ENCODE measurements at regions not wholly inside any gene's neighbourhood (a gene's known extent, or its start where the extent isn't known, plus 50 kb on each side); places are given as distances from the start of the nearest gene placed in this dataset.

DNA sequence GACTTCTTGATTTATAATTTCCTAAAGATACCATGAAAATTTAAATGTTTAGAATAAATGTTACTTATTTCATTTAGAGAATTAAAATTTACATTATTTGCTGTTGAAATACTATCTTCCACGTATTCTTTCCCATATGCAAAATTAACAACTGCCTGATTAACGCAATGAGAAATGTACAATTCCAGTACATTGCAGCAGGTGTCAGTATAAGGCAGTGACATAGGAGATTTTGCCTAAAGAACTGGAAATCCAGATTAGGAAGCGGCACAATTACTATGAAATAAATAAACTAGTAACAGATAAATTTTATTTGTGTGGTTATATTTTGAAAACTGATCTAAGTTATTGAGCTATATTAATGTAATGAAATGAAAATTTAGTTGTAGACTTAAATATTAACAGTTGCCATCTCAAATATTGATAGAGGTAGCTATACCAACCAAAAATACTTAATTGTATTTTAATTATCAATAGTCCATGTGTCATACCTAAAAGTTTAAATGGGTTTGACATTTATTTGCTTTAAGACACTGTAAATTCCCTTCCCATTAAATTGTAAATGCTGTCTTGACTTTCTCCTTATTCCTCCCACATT, 300.2 kb downstream of the UTRN start:
- Histone ChIP-seq H3K9me3 (no peaks in the 10 kb centered on the region), H3K27ac (no peak overlapping the region), H3K4me1 (peaks cover 0 to 17% (median 2%) of the 10 kb centered on the region in 4 donors), H3K4me3 (no peak overlapping the region), H3K36me3 (no peaks in the 10 kb centered on the region), H3K27me3 (no peaks in the 10 kb centered on the region)
- no peak for DNase-seq
- peak in 5 of 6 experiments; percentile 51 to 86 (median 81) for TF ChIP-seq CTCF (IDR thresholded peaks at IDR 0.05)
- no peak for TF ChIP-seq POLR2A (IDR thresholded peaks at IDR 0.05)

- Histone ChIP-seq H3K9me3 (no peaks in the 10 kb centered on the region), H3K4me3 (no peak overlapping the region), H3K36me3 (no peaks in the 10 kb centered on the region), H3K27me3 (no peaks in the 10 kb centered on the region), H3K27ac (no peak overlapping the region), H3K4me1 (peaks cover 0 to 15% (median 2%) of the 10 kb centered on the region in 4 donors)
- DNase-seq: no peak
- TF ChIP-seq CTCF (IDR thresholded peaks at IDR 0.05): no peak
- TF ChIP-seq POLR2A (IDR thresholded peaks at IDR 0.05): no peak
Observed at GRCh38 chr6:144586986-144587385, 301.9 kb downstream of the UTRN start.

GRCh38 chr6:144588697-144589325, 303.7 kb downstream of the UTRN start:
- no peak overlapping the region for H3K27ac ChIP-seq
- no peaks in the 10 kb centered on the region for H3K4me1 ChIP-seq
- H3K9me3 ChIP-seq: no peaks in the 10 kb centered on the region
- H3K36me3 ChIP-seq: no peaks in the 10 kb centered on the region
- no peak overlapping the region for H3K4me3 ChIP-seq
- no peaks in the 10 kb centered on the region for H3K27me3 ChIP-seq
- no peak for TF ChIP-seq POLR2A (IDR thresholded peaks at IDR 0.05)
- TF ChIP-seq CTCF (IDR thresholded peaks at IDR 0.05): no peak
- no peak for DNase-seq

DNA sequence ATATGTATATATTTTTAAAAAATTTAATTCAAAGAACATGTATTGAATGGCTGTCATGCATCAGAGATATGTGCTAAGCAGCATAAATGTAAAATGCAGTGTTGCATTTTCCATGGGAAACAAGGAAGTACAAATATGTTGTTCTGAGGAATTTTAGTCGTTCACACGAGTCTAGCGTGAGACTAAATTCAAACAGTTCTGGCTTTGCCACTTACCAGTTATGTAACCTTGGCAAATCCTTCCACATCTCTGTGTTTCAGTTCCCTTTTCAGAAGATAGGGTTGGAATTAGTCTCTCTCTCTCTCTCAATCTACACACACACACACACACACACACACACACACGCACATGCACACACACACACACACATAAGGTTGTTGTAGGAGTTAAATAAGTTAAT, 305.4 kb downstream of the UTRN start:
- no peak for DNase-seq
- H3K9me3 ChIP-seq: no peaks in the 10 kb centered on the region
- no peaks in the 10 kb centered on the region for H3K36me3 ChIP-seq
- no peak overlapping the region for H3K4me3 ChIP-seq
- H3K4me1 ChIP-seq: no peaks in the 10 kb centered on the region
- H3K27me3 ChIP-seq: no peaks in the 10 kb centered on the region
- no peak overlapping the region for H3K27ac ChIP-seq
- no peak for TF ChIP-seq CTCF (IDR thresholded peaks at IDR 0.05)
- TF ChIP-seq POLR2A (IDR thresholded peaks at IDR 0.05): no peak

GRCh38 chr6:144593392-144593791, 308.3 kb downstream of the UTRN start:
- Histone ChIP-seq H3K9me3 (no peaks in the 10 kb centered on the region), H3K27ac (no peak overlapping the region), H3K4me3 (no peak overlapping the region), H3K36me3 (no peaks in the 10 kb centered on the region), H3K27me3 (no peaks in the 10 kb centered on the region), H3K4me1 (no peaks in the 10 kb centered on the region)
- TF ChIP-seq POLR2A (IDR thresholded peaks at IDR 0.05) (no peak), CTCF (IDR thresholded peaks at IDR 0.05) (no peak)
- no peak for DNase-seq

Measured in Peyer's patch (tissue), 4 donors.